GM12878 (cell line): ENCODE measurements at regions not wholly inside any gene's neighbourhood (a gene's known extent, or its start where the extent isn't known, plus 50 kb on each side); places are given as distances from the start of the nearest gene placed in this dataset.

Experiments
- ATAC-seq: fragments of 200-7000 bp; cut with Tn5 transposase; 3 replicates; pipeline ENCODE4 v1.9.1; 2020; ENCODE audit warnings: mild to moderate bottlenecking, moderate library complexity
- BruUV-seq: library from RNA; stranded (reverse); fragments of 400-500 nt; replicated peaks from 2 replicates; lab custom pipeline; 2021; lab: Mats Ljungman, UMichigan
- CTCF ChIA-PET: fragments of 300-600 bp; sonication (Branson Sonifier 250); formaldehyde crosslinking; extraction: SDS; loops from one replicate; lab custom pipeline; 2021; ENCODE audit warnings: inconsistent platforms; lab: Yijun Ruan, JAX
- POLR2A ChIA-PET: fragments of 350-600 bp; formaldehyde crosslinking; extraction: SDS; loops from one replicate; lab custom pipeline; 2021; ENCODE audit warnings: inconsistent platforms; lab: Charles Lee
- RAD21 ChIA-PET: fragments of 300-600 bp; sonication (Branson Sonifier 250); formaldehyde crosslinking; loops from one replicate; lab custom pipeline; 2023; ENCODE audit warnings: antibody characterized with exemption; ENCODE audit not compliant: unreplicated experiment; lab: Charles Lee
- SMC1A ChIA-PET: fragments of 300-600 bp; sonication (Branson Sonifier 250); formaldehyde crosslinking; loops from one replicate; lab custom pipeline; 2023; ENCODE audit not compliant: unreplicated experiment, uncharacterized antibody; lab: Charles Lee
- DNase-seq: peaks from one replicate; pipeline ENCODE4 v3.0.0-alpha.2; 2011; ENCODE audit warnings: low read depth, low spot score
- FAIRE-seq: peaks from 3 replicates; lab custom pipeline; 2011; peaks lifted over from hg19 to GRCh38; lab: Jason Lieb, UNC
- H2AFZ ChIP-seq: 2 replicates; pipeline ENCODE4 v1.6.0; 2011; ENCODE audit warnings: low read depth, low read length, control low read depth; ENCODE audit not compliant: control insufficient read depth
- H3K27ac ChIP-seq: 2 replicates; pipeline ENCODE4 v1.5.1; 2011; ENCODE audit warnings: control low read depth; ENCODE audit not compliant: control insufficient read depth, insufficient read depth
- H3K27me3 ChIP-seq, 2 experiments: replicated peaks in 1 of 2; 2 replicates each; pipeline versions ENCODE4 v1.6.0 to v1.6.1; 2011; ENCODE audit warnings: low read length in 1 of 2; ENCODE audit not compliant: control insufficient read depth in 2 of 2, insufficient read depth in 2 of 2
- H3K36me3 ChIP-seq, 2 experiments: 2 replicates each; pipeline ENCODE4 v1.5.1; 2011; ENCODE audit warnings: low read length in 1 of 2; ENCODE audit not compliant: control insufficient read depth in 2 of 2, insufficient read depth in 2 of 2
- H3K4me1 ChIP-seq: 2 replicates; pipeline ENCODE4 v1.6.1; 2011; ENCODE audit warnings: mild to moderate bottlenecking, low read length, moderate library complexity, mixed read lengths; ENCODE audit not compliant: control insufficient read depth, insufficient read depth
- H3K4me2 ChIP-seq: 2 replicates; pipeline ENCODE4 v1.6.0; 2011; ENCODE audit warnings: control low read depth; ENCODE audit not compliant: control insufficient read depth, insufficient read depth
- H3K4me3 ChIP-seq: fragments of 200-600 bp; sonication (generic); 2 replicates; pipeline ENCODE4 v1.5.1; 2016
- H3K79me2 ChIP-seq: 2 replicates; pipeline ENCODE4 v1.6.0; 2011; ENCODE audit warnings: low read length; ENCODE audit not compliant: control insufficient read depth, insufficient read depth
- H3K9ac ChIP-seq: 2 replicates; pipeline ENCODE4 v1.8.0; 2011; ENCODE audit warnings: low read length, control low read depth, mixed read lengths; ENCODE audit not compliant: control insufficient read depth, insufficient read depth
- H3K9me3 ChIP-seq: replicated peaks from 3 replicates; pipeline ENCODE4 v1.5.1; 2011; ENCODE audit warnings: mild to moderate bottlenecking, low read length; ENCODE audit not compliant: control insufficient read depth, insufficient read depth
- H4K20me1 ChIP-seq: 2 replicates; pipeline ENCODE4 v1.6.0; 2011; ENCODE audit not compliant: control insufficient read depth, insufficient read depth
- CEBPZ ChIP-seq: fragments of 150-350 bp; IDR thresholded peaks from 2 replicates; pipeline ENCODE4 v1.6.1; 2016; ENCODE audit warnings: low read depth, low read length
- MEF2A ChIP-seq: IDR thresholded peaks from 2 replicates; pipeline ENCODE4 v1.6.1; 2011; ENCODE audit warnings: low read depth, mild to moderate bottlenecking, low read length, moderate library complexity; ENCODE audit not compliant: insufficient read depth
- NR2F1 ChIP-seq: fragments of 450-650 bp; conservative IDR thresholded peaks from 2 replicates; pipeline ENCODE4 v1.6.1; 2017; ENCODE audit warnings: mild to moderate bottlenecking
- TAF1 ChIP-seq: IDR thresholded peaks from 2 replicates; pipeline ENCODE4 v1.6.1; 2011; ENCODE audit warnings: mild to moderate bottlenecking, low read depth, low read length, borderline replicate concordance
- YY1 ChIP-seq: IDR thresholded peaks from 2 replicates; pipeline ENCODE4 v1.6.1; 2011; ENCODE audit warnings: low read depth, mild to moderate bottlenecking, low read length
- WGBS: methylation state at CpG from one replicate; pipeline ENCODE4 v1.1.6; 2016; ENCODE audit warnings: low lambda C conversion rate; ENCODE audit not compliant: insufficient replicate concordance, insufficient coverage; ENCODE audit errors: missing lambda C conversion rate; 5-methylcytosine and 5-hydroxymethylcytosine counted together
- in situ Hi-C: fragments of 300-500 bp; cut with MboI; formaldehyde crosslinking; loops from 9 replicates; pipeline ENCODE4 v1.14.3; 2018; ENCODE audit warnings: mixed read lengths
- intact Hi-C: fragments of 100-400 bp; cut with micrococcal nuclease; formaldehyde crosslinking; loops from one replicate; pipeline ENCODE4 v1.14.2; 2022; ENCODE audit not compliant: unreplicated experiment

- no peak for DNase-seq
- Histone ChIP-seq H3K27me3 (no peaks in the 10 kb centered on the region), H3K79me2 (no peaks in the 10 kb centered on the region), H3K4me1 (no peaks in the 10 kb centered on the region), H3K36me3 (no peaks in the 10 kb centered on the region), H3K4me2 (no peak overlapping the region), H2AFZ (no peak overlapping the region), H4K20me1 (no peaks in the 10 kb centered on the region), H3K4me3 (no peak overlapping the region), H3K9ac (no peak overlapping the region), H3K27ac (no peak overlapping the region), H3K9me3 (no peaks in the 10 kb centered on the region)
- ChIA-PET POLR2A (no interaction called here), SMC1A (no interaction called here), CTCF (no interaction called here), RAD21 (no interaction called here)
- intact Hi-C loops (no loop called here), in situ Hi-C loops (no loop called here)
- no TSS peak for BruUV-seq
- WGBS, result 0% methylated on average over 1 of the region's 1 CpG
- no peak for TF ChIP-seq MEF2A
- TF ChIP-seq YY1, result no peak
- no peak for TF ChIP-seq NR2F1
- no peak for TF ChIP-seq TAF1
- ATAC-seq, result no peak
- no peak for FAIRE-seq
Observed at GRCh38 chr7:52758356-52758755, 277.1 kb upstream of the POM121L12 start.

GRCh38 chr7:52753855-52754254, 281.6 kb upstream of the POM121L12 start:
- ChIA-PET CTCF (no interaction called here), POLR2A (no interaction called here), RAD21 (no interaction called here), SMC1A (no interaction called here)
- Histone ChIP-seq H3K9ac (no peak overlapping the region), H3K36me3 (no peaks in the 10 kb centered on the region), H3K79me2 (no peaks in the 10 kb centered on the region), H3K27ac (no peak overlapping the region), H2AFZ (no peak overlapping the region), H3K4me3 (no peak overlapping the region), H4K20me1 (no peaks in the 10 kb centered on the region), H3K4me2 (no peak overlapping the region), H3K27me3 (no peaks in the 10 kb centered on the region), H3K9me3 (no peaks in the 10 kb centered on the region), H3K4me1 (no peaks in the 10 kb centered on the region)
- intact Hi-C loops, result no loop called here
- ATAC-seq (no peak), FAIRE-seq (no peak), DNase-seq (no peak)
- in situ Hi-C loops, result no loop called here
- TF ChIP-seq CEBPZ (no peak), NR2F1 (no peak), TAF1 (no peak)
- 36% methylated on average over 12 of the region's 12 CpGs for WGBS
- BruUV-seq, result no TSS peak
